Mucosa of descending colon (tissue), 3 donors: ENCODE measurements at regions not wholly inside any gene's neighbourhood (a gene's known extent, or its start where the extent isn't known, plus 50 kb on each side); places are given as distances from the start of the nearest gene placed in this dataset.

Source experiments
- ATAC-seq: fragments of 200-7000 bp; cut with Tn5 transposase; one replicate; pipeline ENCODE4 v1.9.1; 2020; ENCODE audit warnings: mild to moderate bottlenecking, moderate library complexity
- DNase-seq, 3 donors: peaks; one replicate each; pipeline ENCODE4 v3.0.0-alpha.2; 2020
- H3K36me3 ChIP-seq: fragments of 200-600 bp; one replicate; pipeline ENCODE4 v1.8.0; 2021; ENCODE audit warnings: low read depth, mild to moderate bottlenecking
- H3K4me1 ChIP-seq: fragments of 200-600 bp; one replicate; pipeline ENCODE4 v1.8.0; 2021; ENCODE audit warnings: low read depth, mild to moderate bottlenecking
- H3K4me3 ChIP-seq: fragments of 200-600 bp; one replicate; pipeline ENCODE4 v1.8.0; 2021; ENCODE audit warnings: mild to moderate bottlenecking
- H3K9me3 ChIP-seq: fragments of 200-600 bp; one replicate; pipeline ENCODE4 v1.8.0; 2021; ENCODE audit warnings: mild to moderate bottlenecking
- CTCF ChIP-seq: fragments of 200-600 bp; IDR thresholded peaks from one replicate; pipeline ENCODE4 v1.8.0; 2022; ENCODE audit warnings: antibody characterized with exemption, mild to moderate bottlenecking
- intact Hi-C, 2 donors: fragments of 100-400 bp; cut with DNase I in 1 of 2; cut with micrococcal nuclease in 1 of 2; formaldehyde crosslinking; loops; one replicate each; pipeline versions ENCODE4 v1.11.0 to v1.11.1; 2022; cut with DNase I, micrococcal nuclease
- donor health status: DM: no; HTN: no; CAD: no; lungs with moderate emphysema.
- donor health status: DM: no; HTN: no; CAD: no.
- donor health status: DM: no; HTN: yes; CAD: no.

DNA sequence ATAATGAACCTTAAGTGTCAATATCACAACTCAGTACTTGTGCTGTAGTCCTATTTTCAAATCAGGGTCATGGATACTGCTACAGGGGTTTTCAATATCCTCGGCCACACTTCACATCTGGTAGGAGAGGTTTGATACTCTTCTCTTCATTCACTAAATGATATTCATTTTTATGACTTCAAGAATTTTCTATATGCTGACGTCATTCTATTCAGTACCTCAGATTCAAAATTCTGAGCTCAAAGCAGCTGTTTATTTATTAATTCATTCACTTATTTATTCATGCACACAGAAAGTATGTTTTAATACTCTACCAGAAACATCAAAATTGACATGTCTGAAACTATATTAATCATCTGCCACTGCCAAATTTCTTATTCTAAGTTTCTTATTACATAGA lies 866.9 kb upstream of the LRRTM1 start:
- DNase-seq (no peak), ATAC-seq (no peak)
- H3K4me3 ChIP-seq = no peak overlapping the region
- H3K9me3 ChIP-seq = peaks cover 1% of the 10 kb centered on the region
- intact Hi-C loops = no loop called here
- no peak for TF ChIP-seq CTCF
- no peaks in the 10 kb centered on the region for H3K36me3 ChIP-seq
- H3K4me1 ChIP-seq = no peaks in the 10 kb centered on the region

DNA sequence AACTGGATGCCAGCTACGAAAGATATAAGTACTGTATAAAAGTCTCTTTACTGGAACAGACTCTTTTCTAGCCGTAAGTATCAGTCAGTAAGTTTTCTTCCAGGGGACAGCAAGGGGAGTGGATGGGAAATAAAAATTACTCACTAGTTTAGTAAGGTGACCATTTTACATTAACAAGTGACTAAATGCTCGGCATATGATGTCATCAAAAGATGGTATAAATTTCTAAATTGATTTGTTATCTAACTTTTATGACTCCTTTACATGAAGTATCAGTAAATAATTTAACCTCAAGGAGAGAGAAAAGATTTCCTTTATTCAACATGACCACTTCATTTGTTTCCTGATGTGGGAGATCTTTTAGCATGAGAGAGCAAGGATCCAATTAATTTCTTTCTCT lies 859.0 kb upstream of the LRRTM1 start:
- Histone ChIP-seq H3K4me3 (no peak overlapping the region), H3K36me3 (no peaks in the 10 kb centered on the region), H3K9me3 (no peaks in the 10 kb centered on the region), H3K4me1 (no peaks in the 10 kb centered on the region)
- no peak for ATAC-seq
- TF ChIP-seq CTCF = no peak
- intact Hi-C loops = no loop called here
- no peak for DNase-seq

DNA sequence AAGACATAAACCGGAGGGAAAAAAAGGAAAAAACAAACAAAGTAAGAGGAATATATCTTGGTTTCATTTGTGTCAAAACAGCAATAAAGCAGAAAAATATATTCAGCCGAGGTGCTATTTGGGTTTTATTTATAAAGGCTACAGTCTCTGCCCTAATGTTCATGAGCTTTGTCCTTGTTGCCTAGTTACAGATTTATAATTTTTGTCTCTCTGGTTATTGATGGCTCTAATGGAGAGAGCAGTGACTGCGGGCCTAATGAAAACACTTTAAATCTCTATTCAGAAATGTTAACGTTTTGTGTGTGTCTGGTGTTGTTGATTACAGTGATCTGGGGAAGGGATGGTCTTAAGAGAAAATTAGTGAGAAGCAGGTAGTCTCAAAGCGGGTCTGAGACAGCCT lies 854.0 kb upstream of the LRRTM1 start:
- ATAC-seq (no peak), DNase-seq (no peak)
- intact Hi-C loops = no loop called here
- TF ChIP-seq CTCF = no peak
- Histone ChIP-seq H3K36me3 (no peaks in the 10 kb centered on the region), H3K4me1 (no peaks in the 10 kb centered on the region), H3K9me3 (no peaks in the 10 kb centered on the region), H3K4me3 (no peak overlapping the region)

DNA sequence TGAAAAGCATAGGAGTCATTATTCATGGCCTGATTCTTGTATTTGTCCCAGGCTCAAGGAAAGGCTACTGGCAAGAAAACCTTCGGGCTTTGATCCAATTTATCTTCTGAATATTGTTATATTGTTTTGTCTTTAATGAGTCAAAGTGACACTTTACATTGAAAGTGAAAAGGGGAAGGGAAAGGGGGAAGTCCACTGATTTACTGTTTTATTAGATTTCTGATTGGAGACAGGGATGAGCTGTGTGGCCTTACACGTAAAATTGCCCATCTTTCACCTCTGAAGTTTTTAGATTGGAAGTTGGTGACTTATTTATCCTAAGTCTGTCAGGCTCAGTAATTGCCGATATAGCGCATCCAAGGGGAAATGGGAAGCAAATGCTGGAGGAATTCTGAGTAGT lies 843.8 kb upstream of the LRRTM1 start:
- intact Hi-C loops = no loop called here

DNA sequence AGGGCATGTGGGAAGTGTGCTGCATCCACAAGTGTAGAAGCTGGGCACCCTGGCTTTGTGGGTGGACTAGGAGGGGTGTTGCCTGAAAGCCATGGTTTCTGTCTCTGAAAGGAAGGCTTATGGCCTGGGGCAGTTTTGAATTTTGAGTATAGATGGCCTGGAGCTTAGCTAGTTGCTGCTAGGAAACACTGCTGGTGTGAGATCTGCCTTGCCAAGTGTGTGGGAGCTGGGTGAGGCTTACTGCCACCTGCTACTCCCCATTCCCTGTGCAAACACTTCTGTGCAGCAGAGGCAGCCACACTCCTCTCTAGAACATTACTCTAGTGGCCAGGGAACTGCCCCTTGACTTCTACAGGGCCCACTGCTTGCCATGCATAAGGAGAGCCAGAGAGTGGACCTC lies 831.7 kb upstream of the LRRTM1 start:
- intact Hi-C loops = no loop called here
- Histone ChIP-seq H3K9me3 (peaks cover 23% of the 10 kb centered on the region), H3K4me3 (no peak overlapping the region), H3K4me1 (no peaks in the 10 kb centered on the region), H3K36me3 (no peaks in the 10 kb centered on the region)
- DNase-seq = no peak
- TF ChIP-seq CTCF = no peak
- no peak for ATAC-seq

More for the DNA sequence above, 843.8 kb upstream of the LRRTM1 start:
- peaks cover 19% of the 10 kb centered on the region for H3K9me3 ChIP-seq
- H3K36me3 ChIP-seq = no peaks in the 10 kb centered on the region
- DNase-seq (no peak), ATAC-seq (no peak)
- H3K4me3 ChIP-seq = no peak overlapping the region
- H3K4me1 ChIP-seq = no peaks in the 10 kb centered on the region
- TF ChIP-seq CTCF = no peak

DNA sequence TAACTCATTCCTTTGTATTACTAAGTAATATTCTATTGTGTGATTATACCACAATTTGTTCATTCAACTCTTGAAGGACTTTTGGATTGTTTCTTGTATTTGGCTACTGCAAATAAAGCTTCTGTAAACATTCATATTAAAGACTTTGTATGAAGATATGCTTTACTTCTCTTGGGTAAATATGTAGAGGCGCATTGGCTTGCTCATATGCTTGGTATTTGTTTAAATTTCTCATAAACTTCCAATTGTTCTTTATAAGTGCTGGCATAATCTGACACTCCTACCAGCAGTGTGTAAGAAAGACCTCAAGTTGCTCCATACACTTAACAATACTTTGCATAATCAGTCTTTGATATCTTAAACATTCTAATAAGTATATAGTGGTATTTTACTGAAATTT lies 792.8 kb upstream of the LRRTM1 start:
- Histone ChIP-seq H3K36me3 (no peaks in the 10 kb centered on the region), H3K9me3 (no peaks in the 10 kb centered on the region), H3K4me1 (no peaks in the 10 kb centered on the region), H3K4me3 (no peak overlapping the region)
- DNase-seq (no peak), ATAC-seq (no peak)
- TF ChIP-seq CTCF = no peak
- intact Hi-C loops = no loop called here
